NCI-H2196 (cell line): ENCODE measurements at regions not wholly inside any gene's neighbourhood (a gene's known extent, or its start where the extent isn't known, plus 50 kb on each side); places are given as distances from the start of the nearest gene placed in this dataset.

Experiments
- DNase-seq: peaks from one replicate; lab custom pipeline; 2025; ENCODE audit not compliant: unreplicated experiment; lab: John Stamatoyannopoulos, UW

DNA sequence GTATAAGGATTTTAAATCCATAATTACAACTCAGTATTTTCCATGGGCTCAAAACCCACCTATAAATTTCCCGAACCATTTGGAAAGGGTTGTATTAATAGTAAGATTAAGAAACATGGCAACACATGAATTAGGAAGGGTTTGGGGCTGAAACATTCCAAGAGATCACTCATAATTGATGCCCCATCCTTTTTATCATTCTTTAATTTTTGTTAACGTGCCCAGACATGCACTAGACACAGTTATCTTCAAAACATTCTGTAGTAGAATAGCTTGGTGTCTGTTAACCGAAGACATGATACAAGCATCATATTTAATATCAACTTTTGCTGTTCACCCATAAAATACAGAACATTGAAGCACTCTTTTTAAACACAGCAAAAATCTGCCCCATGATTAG lies 106.8 kb upstream of the FRMD6 start:
- DNase-seq = no peak

DNA sequence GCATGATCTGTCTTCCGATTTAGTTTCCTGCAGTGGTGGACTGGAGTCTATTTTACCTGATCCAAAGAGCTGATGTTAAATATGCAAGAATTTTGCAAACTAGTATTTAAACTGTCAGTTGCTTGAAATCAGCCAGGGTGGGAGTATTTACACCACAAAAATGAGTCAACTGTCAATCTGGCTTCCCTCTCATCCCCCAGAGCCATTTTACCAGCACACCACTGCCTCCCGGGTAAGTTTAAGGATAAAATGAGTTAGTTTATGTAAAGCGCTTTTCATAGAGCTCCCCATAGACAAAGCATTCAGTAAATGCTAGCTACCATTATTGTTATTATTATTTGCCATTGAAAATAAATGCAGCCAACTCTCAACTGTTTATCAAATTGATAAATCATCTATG lies 106.3 kb upstream of the FRMD6 start:
- no peak for DNase-seq

DNA sequence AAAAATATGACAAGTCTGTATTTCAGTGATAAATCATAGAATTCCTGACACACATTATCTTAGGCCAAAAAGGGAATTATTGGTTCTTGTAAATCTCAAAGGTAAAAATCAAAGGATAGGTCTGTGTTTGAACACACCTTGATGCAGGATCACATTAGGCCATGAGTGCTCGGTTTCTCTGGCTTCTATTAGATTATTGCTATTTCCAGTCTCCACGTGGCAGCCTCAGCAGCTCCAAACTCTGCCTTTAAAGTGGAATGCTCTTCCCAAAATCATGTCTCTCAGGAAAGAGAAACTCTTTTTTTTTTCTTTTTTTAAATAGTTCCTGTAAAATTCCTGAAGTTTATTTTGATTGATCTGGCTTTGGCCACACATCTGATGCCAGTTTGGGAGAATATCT lies 105.6 kb upstream of the FRMD6 start:
- DNase-seq = no peak

DNA sequence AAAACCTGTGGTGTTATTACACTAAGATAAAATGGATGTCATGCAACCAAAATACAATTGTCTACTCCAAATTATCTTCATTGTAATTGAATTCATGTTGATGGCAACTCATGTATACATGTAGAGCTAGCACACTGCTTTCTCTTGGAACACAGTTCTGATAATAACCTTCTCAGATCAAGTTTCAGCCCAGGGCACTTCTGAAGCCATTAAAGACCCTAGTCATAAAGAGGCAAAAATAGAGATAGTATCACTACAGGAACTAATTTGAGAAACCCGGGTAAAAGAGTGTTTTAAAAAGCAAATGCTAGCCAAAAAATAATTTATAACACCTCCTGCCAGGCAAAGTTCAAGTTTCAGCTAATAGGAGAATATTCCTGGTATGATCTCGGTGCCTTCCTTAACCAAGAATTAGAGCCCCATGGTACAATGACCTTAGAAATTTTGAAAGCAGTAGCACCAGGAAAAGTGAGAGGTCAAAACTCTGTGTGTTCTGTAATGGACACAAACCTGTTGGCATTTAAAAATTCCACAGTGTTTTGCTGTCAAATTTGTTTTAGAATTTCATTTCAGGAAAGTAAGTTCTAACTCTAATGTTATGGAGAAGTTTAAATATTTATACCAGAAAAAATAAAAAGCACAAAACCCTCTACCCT lies 105.0 kb upstream of the FRMD6 start:
- no peak for DNase-seq

DNA sequence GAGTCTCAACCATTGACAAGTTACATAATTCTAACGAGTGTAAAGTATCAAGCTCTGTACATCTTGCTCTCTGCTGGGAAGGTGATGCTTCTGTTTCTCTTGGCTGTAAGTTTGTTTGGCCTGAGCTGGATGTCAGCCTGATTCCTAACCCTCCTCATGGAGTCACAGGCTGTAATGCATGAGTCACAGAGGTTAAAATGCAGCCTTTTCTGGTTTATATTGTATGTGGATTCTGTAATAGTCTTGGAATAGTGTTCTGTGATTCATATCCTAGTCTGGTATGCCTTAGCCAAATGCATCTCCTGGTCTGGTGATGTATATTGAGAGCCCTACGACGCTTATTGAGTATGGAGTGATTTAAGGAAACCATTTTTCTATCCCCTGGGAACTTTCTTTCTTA lies 104.5 kb upstream of the FRMD6 start:
- DNase-seq = no peak

DNA sequence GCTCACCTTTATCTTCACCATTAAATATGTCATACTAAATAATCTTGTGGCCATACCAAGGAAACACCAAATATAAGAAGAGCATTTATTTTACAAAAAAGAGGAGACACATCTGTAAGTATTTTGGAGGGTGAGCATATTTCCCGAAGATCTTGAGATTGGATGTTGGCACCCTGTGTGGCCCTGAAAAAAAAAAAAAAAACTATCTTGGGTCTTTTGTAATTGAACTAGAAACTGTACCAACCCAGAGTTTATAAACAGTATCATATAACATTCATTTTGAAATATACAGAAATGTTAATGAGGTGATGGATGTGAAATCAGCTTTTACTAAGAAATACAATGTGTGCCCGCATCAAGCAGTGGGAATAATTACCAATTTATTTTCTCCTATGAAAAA lies 104.0 kb upstream of the FRMD6 start:
- DNase-seq = no peak

DNA sequence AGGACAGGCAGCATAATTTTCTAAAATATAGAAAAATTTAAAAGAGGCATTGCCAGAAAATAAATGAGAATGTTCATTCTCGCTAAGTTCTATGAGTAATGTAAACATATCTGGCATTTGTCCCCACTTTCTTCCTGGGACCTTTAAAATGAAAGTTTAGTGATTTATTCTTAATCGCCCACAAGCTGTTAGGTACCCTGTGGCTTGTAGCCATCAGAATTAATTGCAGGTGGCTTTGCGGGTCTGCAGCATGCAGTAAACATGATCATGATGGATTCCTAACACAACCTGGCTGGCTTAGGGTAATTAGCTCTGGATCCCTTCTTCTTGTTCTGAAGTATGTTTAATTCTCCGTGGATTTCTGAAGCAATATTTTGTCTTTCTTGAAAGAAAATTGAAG lies 103.5 kb upstream of the FRMD6 start:
- no peak for DNase-seq

DNA sequence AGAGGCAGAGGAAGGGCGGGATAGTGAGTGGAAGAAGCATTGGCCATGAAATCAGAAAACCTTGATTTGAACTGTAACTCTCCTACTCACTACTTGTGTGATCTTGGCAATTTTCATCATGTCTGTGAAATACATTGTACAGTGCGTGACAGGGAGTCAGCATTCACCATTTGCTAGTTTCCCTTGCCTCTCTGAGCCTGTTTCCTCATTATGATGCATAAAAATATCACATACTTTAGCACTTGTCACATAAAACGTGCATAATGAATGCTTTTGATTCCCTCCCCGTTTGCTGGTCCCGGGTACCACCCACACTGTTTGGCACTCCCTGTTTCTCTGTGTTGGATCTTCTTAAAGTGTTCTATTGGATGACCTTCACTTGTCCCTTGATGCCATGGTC lies 101.1 kb upstream of the FRMD6 start:
- no peak for DNase-seq

DNA sequence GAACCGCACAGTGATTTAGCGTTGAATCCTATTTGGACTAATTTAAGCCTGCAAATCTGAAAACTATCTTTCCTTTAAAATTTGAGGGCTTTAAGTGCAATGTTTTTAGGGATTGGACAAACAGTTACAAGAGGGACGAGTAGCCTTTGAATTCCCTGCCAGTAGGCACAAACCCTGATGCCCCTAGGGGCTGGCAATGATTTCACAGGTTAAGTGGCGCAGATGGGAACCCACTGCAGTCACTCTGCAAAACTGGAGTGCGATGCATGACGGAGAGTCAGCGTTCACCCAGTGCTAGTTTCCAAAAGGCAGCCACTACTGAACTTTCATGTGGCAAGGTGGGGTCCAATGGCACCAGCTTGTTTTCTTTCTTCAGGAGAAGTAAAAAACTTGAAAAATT lies 99.4 kb upstream of the FRMD6 start:
- no peak for DNase-seq

DNA sequence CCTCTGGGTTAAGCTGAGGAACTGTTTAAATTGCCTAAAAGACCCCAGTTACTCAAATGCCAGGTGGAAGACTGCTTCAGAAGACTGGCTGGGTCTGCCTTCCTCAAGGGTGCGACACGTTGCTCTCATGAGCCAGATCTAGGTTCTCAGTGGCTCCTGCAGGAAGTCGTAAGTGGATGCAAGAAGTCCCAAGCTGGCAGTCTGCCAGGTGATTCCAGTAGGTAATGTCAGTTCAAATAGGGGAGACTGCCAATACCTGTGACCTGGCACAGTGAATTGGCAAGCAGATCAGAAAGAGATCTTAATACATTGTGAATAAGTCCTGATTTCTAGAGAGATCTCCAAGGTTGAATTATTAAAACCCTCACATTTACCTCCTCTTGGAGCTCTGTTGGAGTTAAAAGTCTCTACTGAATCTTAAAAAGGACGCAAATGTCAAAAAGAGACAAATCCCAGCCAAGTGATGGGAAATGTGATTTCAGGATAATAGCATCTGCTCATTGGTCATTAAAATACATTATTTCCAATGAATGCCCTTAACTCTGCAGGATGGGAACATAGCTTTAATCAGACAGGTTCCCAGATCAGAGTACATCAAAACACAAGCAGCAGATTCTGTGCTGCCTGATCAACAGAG lies 98.8 kb upstream of the FRMD6 start:
- DNase-seq = peak; percentile 37

DNA sequence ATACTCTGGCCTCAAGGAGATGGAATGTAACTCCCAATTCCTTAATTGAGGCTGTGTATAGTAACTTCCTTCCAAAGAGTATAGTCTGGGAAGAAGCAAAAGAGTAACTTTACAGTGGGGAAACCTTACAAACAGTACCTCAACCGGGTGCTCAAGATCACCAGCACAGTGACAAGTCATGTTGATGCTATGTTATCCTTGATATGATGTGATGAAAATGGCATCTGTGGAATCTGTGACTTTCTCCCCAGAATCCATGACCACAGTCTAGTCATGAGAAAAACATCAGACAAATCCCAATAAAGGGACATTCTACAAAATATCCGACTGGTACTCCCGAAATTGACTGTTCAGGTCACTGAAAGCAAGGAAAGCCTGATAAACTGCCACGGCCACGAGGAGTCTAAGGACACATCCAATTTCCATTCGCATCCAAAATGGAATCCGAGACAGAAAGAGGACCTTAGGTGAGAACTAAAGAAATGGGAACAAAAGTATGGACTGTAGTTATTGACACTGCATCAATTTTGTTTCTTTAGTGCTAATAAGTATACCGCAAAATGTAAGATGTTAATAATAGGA lies 97.3 kb upstream of the FRMD6 start:
- DNase-seq = no peak

DNA sequence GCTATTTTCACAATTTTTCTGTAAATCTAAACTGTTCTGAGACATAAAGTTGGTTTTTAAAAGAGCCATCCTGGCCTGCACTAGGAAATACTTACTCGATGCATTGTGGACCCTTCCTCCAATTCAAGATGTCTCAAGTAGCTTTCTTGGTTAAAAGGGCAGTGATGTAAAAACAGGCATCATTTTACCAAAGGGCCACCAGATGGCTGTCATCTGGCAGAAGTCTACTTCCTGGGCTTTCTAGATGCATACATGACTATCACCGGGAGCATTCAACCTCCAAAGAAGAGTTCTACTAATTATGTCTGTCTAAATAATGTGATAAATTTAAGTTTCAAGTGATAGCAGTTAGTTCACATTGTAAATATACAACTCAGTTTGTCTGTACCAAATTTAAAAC lies 96.8 kb upstream of the FRMD6 start:
- no peak for DNase-seq

DNA sequence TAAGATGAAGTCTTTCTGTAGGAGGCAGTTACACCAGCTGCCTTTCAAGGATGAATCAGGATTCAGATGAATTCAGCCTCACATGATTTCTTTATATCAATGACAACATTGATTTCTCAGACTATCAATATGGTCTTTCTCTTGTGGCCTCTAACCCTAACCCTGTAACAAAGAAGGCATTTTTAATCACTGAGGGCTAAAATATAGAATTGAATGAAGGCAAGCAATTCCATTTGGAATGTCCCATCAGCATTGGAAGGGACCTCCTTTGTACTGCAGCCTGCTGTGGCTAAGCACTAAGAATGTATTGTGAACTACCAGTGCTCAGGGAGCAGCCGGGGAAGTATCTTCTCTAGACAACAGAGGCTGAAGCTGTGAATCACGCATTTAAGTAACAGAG lies 90.6 kb upstream of the FRMD6 start:
- no peak for DNase-seq

DNA sequence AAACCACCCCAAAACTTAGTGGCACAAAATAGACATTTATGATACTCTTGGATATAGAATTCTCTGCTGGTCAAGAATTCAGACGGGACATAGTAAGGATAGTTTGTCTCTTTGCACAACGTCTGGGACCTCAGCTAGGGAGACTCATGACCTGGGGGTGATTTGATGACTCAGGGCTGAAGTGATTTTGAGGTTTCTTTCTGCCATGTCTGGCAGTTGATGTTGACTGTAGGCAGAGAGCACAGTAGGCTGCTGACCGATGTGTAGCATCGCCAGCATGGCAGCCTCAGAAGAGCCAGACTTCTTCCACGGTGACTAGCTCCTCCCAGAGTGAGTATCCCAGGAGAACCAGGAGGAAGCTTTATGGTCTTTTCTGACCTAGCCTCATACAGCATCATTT lies 88.9 kb upstream of the FRMD6 start:
- no peak for DNase-seq

DNA sequence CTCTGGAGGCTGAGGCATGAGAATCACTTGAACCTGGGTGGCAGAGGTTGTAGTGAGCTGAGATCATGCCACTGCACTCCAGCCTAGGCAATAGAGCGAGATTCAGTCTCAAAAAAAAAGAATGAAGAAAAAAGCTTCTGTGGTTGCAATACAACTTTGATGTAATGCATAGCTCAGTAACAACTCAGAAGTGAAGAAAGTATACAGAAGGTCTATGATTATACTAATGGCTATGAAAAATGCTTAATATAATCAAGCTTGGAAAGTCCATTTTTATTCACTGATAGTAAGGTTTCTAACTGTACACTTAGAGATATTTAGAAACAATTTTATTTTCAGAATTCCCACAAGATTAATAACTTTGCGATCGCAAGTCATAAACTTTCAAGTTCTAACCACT lies 88.2 kb upstream of the FRMD6 start:
- DNase-seq = no peak

DNA sequence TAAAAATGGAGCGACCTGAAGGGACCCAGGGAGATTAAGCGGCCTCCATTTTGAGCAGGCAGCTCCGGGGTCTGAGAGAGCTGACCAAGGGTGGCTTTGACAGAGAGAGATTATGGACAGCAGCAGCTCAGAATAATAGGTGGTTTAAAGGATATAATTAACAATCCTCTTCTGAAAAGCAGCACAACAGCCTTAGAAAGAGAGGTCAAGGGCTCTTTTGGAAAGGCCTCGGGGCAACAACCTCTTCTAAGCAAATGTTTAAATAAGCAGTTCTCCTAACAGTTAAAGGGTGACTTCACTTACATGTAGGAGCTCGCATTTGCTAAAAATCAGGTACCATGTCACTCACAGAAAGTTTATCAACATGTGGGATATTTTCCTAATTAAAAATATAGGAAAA lies 87.2 kb upstream of the FRMD6 start:
- no peak for DNase-seq

DNA sequence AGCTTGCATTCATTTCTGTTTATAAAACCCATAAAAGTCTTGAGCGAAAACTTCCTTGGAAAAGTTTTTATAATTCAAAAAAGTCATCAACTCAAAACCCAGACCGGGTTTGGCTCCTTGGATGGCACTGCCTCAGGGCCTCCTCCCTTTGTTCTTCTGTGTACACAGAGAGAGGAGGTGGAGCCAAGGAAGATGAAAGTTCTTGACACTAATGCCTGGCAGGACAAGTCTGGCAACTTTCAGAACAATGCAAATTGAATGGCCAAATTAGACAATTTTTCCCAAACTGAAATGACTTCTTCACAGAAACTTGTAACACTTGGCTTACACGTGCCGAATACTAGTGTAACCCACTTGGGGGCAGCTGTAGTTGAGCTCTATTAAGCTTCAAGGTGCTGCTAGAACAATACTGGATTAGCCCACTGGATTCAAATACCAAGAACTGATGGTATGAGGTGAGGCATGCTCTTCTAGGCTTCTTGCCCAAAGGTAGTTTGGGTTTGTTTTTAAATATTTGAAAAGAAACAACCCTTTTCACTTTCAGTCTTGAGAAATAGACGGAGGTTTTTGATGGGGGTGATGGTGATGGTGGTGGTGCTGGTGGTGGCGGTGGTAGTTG lies 86.6 kb upstream of the FRMD6 start:
- DNase-seq = no peak

DNA sequence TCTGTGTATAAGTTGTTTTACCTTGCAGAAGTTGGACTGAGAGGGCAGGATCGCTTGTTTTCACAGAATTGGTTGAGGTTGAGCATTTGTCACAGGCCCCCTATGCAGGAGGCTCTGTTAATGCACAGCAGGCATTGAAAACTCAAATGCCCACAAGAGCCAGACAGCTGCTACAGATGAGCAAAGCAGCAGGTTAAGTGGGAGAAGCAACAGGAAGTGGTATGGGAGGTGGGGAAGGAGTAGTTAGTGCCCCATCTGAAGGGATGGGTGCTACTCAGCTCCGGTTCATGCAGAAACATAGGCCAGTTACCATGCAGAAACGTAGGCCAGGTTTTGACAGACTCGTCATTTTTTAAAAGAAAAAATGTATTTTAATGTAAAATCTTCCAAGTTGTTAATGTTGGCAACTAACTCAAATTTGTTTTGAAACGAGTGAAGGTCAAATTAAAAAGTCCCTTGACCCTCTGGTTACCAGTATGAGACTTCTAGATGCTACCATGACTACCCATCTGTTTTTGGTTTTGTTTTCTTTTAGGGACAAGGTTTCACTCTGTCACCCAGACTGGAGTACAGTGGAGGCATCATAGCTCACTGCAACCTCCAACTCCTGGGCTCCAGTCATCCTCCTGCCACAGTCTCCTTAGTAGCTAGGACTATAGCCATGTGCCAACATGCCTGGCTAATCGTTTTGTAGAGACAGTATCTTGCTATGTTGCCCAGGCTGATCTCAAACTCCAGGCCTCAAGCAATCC lies 84.7 kb upstream of the FRMD6 start:
- no peak for DNase-seq

DNA sequence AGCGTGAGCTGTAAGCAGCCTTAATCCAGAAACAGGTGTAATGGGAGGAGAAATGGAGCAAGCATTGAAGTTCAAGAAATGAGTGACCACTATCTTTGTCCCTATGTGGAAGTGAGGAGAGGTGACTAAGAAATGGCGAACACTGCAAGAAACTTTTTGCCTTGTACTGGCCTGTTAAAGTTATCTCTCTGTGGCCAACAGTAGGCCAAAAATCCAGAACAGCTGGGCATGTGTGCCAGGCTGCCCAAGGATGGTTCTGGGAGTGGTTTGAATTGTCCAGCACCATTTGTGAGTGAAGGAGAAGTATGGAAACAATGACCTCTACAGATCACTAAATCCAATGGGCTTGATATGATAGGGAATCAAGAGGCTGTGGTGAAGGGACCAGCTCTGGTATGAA lies 83.3 kb upstream of the FRMD6 start:
- no peak for DNase-seq

DNA sequence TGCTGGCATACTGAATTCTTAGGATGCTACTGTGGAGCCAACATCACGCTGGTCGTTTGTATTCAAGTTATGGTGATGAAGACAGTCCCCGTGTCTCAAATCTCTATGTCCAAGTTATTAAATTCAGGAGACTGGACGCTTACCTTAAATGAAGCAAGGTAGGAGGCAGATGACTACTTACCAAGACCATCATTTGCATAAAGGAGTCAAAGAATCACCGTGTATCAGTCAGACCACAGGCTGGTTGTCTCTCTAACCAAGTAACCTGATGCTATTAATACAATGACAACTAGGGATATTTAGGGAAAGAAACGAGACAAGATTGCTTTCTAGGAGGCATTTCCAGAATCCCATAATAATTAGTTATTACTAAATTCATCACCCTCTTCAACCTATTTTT lies 78.1 kb upstream of the FRMD6 start:
- DNase-seq = no peak

DNA sequence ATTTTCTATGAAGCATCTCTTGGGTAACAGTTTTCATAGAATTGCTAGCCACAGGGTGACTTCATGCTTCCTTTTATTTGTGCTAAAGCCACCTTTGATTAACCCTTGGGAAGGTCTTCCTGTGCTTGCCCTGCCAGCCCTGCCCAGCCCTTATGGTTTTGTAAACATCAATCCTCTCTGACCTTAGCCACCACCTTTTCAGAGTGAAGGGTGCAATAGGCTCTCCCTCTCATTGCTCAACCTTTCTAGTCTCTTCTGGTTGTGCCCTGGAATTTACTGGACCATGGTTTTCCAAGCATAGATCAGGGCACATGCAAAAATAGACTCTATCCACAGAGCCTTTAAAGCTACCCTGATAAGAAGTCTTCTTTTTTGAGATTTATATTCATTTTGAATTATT lies 77.7 kb upstream of the FRMD6 start:
- no peak for DNase-seq
